Hippocampal formation (tissue), 2 donors: ENCODE measurements at regions not wholly inside any gene's neighbourhood (a gene's known extent, or its start where the extent isn't known, plus 50 kb on each side); places are given as distances from the start of the nearest gene placed in this dataset.
"Not testable (repeated sequence)": the region's sequence is repeated elsewhere in the genome, so short reads cannot be mapped to it uniquely, and the experiment has no call there.

ENCODE experiments used
- DNase-seq, 2 donors: peaks; one replicate each; lab custom pipeline; 2025; lab: John Stamatoyannopoulos, UW

DNA sequence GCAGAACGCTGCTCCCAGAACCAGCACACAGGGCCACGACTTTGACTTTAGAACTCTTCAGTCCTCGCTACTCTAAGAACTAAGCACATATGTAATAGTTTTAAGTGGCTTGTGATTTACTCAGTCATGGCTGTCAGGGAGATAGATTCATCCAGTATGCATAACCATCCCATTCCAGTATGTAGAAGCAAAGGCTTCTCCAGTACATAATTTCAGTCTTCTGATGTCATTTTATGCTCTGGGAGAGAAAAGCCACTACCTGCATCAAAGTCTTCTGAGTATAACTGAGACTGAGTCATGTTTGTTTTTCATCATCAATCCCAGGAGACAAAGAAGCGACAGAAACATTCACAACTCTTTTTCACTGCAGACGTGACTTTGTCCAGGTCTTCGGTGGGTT lies 885.7 kb downstream of the PLA2G4A start:
- DNase-seq = no peak

DNA sequence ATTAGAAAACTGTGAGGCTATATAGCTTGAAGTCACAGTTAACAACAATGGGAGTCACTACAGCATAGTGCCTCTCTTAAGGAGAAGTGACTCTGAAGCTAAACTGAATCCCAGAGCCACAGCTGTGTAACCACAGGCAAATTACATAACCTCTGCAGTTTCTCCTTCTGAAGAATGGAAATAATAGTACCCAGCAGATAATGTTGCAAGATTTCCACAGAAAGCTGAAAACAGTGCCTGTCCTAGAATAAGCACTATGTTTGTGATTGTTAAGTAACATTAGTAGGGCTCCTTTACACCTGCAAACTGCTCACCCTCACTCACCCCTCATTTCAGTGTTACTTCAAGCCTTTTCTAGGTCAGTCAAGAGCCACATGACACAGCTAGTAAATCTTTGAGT lies 886.7 kb downstream of the PLA2G4A start:
- DNase-seq = no peak

GRCh38 chr1:187716160-187716559 lies 887.4 kb downstream of the PLA2G4A start:
- no peak for DNase-seq

- DNase-seq = no peak
Observed at GRCh38 chr1:187718527-187718926, 889.8 kb downstream of the PLA2G4A start.

- DNase-seq = no peak
Observed at GRCh38 chr1:187721216-187721615, 892.5 kb downstream of the PLA2G4A start.

- DNase-seq = no peak
Observed at GRCh38 chr1:187725216-187725615, 896.5 kb downstream of the PLA2G4A start.

DNA sequence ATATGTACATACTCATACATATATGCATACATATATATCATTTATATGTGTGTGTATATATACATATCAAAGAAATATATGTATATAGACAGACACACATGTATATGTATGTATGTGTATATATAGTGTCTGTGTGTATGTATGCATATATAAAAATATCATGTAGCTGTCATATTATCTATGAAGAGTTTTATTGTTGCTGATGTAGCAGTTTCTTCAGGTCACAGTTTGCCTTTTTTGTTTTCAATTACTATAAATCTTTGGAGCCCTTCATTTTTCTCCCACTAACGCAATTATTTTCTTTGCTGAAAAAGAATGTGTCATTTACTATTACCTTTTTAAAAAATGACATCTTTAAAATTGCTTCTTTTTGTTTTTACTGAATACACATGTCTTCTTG lies 904.5 kb downstream of the PLA2G4A start:
- DNase-seq = no peak

GRCh38 chr1:187734427-187734826 lies 905.7 kb downstream of the PLA2G4A start:
- DNase-seq = no peak

GRCh38 chr1:187744665-187745064 lies 915.9 kb downstream of the PLA2G4A start:
- DNase-seq = no peak

DNA sequence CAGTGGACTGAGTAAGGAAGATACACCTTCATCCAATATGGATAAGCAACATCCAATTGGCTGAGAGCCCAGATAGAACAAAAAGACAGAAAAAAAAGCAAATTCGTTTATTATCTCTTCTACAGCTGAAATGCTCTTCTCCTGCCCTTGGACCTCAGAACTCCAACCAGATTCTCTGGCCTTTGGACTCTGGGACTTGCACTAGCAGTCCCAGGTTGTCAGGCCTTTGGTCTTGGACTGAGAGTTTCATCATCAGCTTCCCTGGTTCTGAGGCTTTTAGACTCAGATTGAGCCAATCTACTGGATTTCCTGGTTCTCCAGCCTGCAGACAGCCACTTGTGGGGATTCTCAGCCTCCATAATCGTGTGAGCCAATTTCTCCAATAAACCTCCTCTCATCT lies 926.8 kb downstream of the PLA2G4A start:
- no peak for DNase-seq

DNA sequence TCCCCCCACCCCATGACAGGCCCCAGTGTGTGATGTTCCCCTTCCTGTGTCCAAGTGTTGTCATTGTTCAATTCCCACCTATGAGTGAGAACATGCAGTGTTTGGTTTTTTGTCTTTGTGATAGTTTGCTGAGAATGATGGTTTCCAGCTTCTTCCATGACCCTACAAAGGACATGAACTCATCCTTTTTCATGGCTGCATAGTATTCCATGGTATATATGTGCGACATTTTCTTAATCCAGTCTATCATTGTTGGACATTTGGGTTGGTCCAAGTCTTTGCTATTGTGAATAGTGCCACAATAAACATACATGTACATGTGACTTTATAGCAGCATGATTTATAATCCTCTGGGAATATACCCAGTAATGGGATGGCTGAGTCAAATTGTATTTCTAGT lies 927.9 kb downstream of the PLA2G4A start:
- DNase-seq = not testable (repeated sequence)

DNA sequence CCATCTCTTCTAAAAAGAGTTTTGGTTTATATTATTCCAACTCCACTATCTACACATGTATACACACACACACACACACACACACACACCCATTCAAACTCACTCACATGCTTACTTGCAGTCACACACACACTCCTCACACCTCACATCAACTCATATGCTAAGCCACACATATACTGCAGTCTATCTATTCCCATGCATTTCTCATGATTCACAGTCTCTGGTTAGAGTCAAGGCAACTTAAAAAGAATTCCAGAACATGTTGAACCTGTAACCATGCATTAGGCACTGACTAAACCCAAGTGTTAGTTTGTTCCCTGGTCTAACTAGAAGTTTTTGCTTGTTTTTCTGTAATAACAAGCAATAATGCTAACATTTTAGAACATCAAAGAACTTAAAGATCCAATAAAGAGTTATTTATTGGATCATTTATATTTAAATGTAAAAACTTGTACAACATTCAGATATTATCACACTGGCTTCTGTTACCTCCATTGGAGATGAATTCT lies 931.1 kb downstream of the PLA2G4A start:
- DNase-seq = no peak

- no peak for DNase-seq
Observed at GRCh38 chr1:187762118-187762517, 933.4 kb downstream of the PLA2G4A start.

GRCh38 chr1:187763465-187763864 lies 934.7 kb downstream of the PLA2G4A start:
- no peak for DNase-seq

DNA sequence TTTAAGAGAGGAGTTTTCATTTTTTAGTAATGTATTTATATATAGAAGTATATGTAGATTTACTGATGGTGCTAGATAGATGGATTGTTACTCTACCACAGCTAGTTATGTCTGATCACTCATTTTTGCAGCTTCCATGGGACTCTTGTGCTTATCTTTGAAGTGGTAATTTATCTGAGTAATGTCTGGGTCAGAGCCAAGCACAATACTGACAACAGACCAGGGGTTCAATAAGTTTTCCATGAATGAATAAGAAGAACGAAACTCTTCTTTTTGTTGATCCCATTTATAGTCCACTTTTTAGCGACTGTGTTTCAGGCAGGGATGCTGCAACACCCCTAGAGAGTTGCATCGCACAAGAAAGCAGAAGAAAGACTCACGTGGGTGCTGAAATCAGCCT lies 935.2 kb downstream of the PLA2G4A start:
- no peak for DNase-seq

DNA sequence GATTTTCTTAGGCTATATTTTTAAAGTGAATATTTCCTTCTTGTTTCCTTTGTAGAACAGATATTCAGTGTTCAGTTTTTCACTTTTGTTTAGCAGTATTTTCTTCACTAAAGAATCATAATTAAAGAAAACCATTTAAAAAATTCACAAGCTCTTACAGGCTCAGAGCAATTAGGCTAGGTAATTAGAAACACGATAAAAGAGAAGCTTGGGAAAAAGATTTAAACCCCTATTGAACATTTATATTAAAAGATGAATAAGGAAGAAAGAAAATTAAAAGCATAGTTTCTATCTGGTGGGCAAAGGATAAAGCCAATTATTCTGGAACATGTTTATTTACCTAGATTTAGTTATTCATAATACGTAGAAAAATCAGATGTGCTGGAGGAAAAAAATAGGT lies 942.6 kb downstream of the PLA2G4A start:
- DNase-seq = no peak

- no peak for DNase-seq
Observed at GRCh38 chr1:187773168-187773567, 944.4 kb downstream of the PLA2G4A start.

GRCh38 chr1:187787736-187788135 lies 959.0 kb downstream of the PLA2G4A start:
- no peak for DNase-seq

DNA sequence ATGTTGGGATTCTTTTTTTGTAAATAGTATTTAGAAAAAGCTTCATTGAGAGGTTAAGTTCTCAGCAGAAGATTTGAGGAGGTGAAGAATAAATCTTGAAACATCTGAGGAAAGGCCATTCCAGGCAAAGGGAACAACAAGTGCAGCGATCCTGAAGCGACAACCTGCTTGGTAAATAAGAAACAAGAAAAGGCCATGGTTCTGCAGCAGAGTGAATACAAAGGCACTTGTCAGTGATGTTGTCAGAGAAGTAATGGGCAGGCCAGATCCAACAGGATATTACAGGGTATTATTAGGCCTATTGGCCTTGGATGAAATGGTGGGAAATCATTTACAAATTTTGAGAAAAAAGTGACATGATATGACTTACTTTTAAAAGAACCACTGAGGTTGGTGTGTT lies 960.0 kb downstream of the PLA2G4A start:
- DNase-seq = no peak

DNA sequence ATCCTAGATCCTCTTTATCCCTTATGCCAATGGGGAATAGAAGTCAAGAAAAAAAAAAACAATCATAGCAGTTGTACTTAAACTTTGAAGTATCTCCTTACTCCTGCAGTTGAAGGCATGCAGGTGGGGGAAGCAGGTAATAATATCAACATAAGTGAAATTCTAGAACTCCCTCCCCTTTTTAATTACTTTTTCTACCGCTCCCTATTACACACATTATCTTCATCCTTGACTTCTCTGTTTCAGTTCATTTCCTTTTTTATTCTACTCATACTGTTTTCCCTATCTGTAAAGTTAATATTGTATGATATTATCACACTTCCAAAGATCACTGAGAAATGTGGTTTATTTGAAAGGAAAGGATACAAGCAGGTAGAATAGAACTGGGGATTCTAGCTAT lies 962.0 kb downstream of the PLA2G4A start:
- DNase-seq = no peak

DNA sequence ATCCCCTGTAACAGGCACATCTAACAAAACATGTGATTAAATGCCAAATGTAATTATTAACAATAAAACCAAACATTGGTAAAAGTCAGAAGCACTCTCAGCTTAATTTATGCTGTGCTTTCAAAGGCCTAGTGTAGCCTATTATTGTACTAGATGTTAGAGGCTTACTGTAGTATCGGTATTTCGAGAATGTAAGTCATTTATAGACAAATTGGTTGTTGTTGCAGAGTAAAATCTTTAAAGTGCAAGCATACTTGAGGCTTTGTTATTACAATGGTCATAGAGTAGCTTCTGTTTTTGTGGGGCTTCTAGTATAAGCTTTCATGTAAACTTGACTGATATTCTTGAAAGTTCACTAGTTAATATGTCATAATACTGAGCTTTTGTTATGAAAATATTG lies 965.8 kb downstream of the PLA2G4A start:
- no peak for DNase-seq

DNA sequence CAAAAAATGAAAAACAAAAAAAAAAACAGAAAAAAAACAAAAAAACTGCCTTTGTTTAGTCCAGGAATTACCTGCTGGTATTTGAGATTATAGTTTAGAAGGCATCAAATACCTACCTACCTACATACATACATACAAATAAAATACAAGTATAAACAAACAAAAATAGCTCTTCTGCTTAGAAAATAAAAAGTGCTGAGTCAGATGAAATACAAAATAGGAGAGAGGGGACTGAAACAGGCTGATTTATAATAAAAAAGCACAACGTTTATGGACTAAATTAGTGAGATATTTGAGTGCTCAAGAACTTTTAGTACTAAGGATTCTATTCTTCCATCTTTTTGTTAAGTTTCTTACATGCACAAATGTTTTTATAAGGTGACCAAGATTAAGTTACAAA lies 980.8 kb downstream of the PLA2G4A start:
- no peak for DNase-seq

DNA sequence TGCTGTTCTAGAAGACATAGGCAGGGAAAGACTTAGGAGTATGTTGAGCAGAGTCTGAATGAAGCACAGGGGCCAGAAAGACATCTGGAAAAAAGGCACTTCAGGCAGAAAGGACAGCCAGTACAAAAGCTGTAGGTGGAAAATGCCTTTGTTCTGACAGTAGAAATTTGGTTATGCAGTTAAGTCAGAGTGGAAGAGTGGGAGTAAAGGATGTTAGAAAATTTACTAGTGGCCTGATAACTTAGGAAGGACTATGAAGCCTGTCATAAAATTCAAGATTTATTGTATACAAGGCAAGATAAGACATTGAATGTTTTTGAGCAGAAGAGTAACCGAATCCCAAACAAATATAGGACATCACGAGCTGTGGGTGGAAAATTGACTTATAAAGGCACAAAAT lies 987.9 kb downstream of the PLA2G4A start:
- DNase-seq = no peak

GRCh38 chr1:187817782-187818181 lies 989.0 kb downstream of the PLA2G4A start:
- DNase-seq = no peak

- no peak for DNase-seq
Observed at GRCh38 chr1:187819086-187819485, 990.3 kb downstream of the PLA2G4A start.
